HG02642 (cell line): ENCODE measurements at regions not wholly inside any gene's neighbourhood (a gene's known extent, or its start where the extent isn't known, plus 50 kb on each side); places are given as distances from the start of the nearest gene placed in this dataset.

Source experiments
- ATAC-seq: cut with Tn5 transposase; IDR thresholded peaks from one replicate; pipeline ENCODE4 v1.9.1; 2021; ENCODE audit warnings: mild to moderate bottlenecking; ENCODE audit not compliant: unreplicated experiment, poor library complexity

- ATAC-seq: no peak
Measured at GRCh38 chr6:40708049-40708448, 120.9 kb upstream of the LRFN2 start.

GRCh38 chr6:40706178-40706577 is 119.0 kb upstream of the LRFN2 start:
- ATAC-seq: no peak

GRCh38 chr6:40705354-40705753 is 118.2 kb upstream of the LRFN2 start:
- no peak for ATAC-seq

GRCh38 chr6:40701352-40702007 is 114.3 kb upstream of the LRFN2 start:
- no peak for ATAC-seq

- no peak for ATAC-seq
Measured at GRCh38 chr6:40700006-40700580, 112.9 kb upstream of the LRFN2 start.

- no peak for ATAC-seq
Measured at GRCh38 chr6:40695750-40696415, 108.7 kb upstream of the LRFN2 start.

- ATAC-seq: no peak
Measured at GRCh38 chr6:40695114-40695513, 108.0 kb upstream of the LRFN2 start.

- no peak for ATAC-seq
Measured at GRCh38 chr6:40693768-40694167, 106.6 kb upstream of the LRFN2 start.

GRCh38 chr6:40692337-40692736 is 105.2 kb upstream of the LRFN2 start:
- ATAC-seq: no peak

- ATAC-seq: no peak
Measured at GRCh38 chr6:40689185-40689584, 102.0 kb upstream of the LRFN2 start.

- ATAC-seq: no peak
Measured at GRCh38 chr6:40688214-40688761, 101.1 kb upstream of the LRFN2 start.

GRCh38 chr6:40685862-40686261 is 98.7 kb upstream of the LRFN2 start:
- no peak for ATAC-seq

- no peak for ATAC-seq
Measured at GRCh38 chr6:40681622-40682021, 94.5 kb upstream of the LRFN2 start.

- no peak for ATAC-seq
Measured at GRCh38 chr6:40678941-40679340, 91.8 kb upstream of the LRFN2 start.

- ATAC-seq: no peak
Measured at GRCh38 chr6:40674170-40674569, 87.0 kb upstream of the LRFN2 start.

- ATAC-seq: no peak
Measured at GRCh38 chr6:40672087-40672486, 84.9 kb upstream of the LRFN2 start.

GRCh38 chr6:40671694-40672050 is 84.5 kb upstream of the LRFN2 start:
- no peak for ATAC-seq

- no peak for ATAC-seq
Measured at GRCh38 chr6:40671001-40671693, 84.0 kb upstream of the LRFN2 start.

- ATAC-seq: no peak
Measured at GRCh38 chr6:40669343-40669742, 82.2 kb upstream of the LRFN2 start.

GRCh38 chr6:40668203-40668602 is 81.0 kb upstream of the LRFN2 start:
- no peak for ATAC-seq

GRCh38 chr6:40666530-40666929 is 79.4 kb upstream of the LRFN2 start:
- no peak for ATAC-seq
